GM12878 (cell line): ENCODE measurements at regions not wholly inside any gene's neighbourhood (a gene's known extent, or its start where the extent isn't known, plus 50 kb on each side); places are given as distances from the start of the nearest gene placed in this dataset.

Experiments
- ATAC-seq: fragments of 200-7000 bp; cut with Tn5 transposase; 3 replicates; pipeline ENCODE4 v1.9.1; 2020; ENCODE audit warnings: mild to moderate bottlenecking, moderate library complexity
- BruUV-seq: library from RNA; stranded (reverse); fragments of 400-500 nt; replicated peaks from 2 replicates; lab custom pipeline; 2021; lab: Mats Ljungman, UMichigan
- CTCF ChIA-PET: fragments of 300-600 bp; sonication (Branson Sonifier 250); formaldehyde crosslinking; extraction: SDS; loops from one replicate; lab custom pipeline; 2021; ENCODE audit warnings: inconsistent platforms; lab: Yijun Ruan, JAX
- POLR2A ChIA-PET: fragments of 350-600 bp; formaldehyde crosslinking; extraction: SDS; loops from one replicate; lab custom pipeline; 2021; ENCODE audit warnings: inconsistent platforms; lab: Charles Lee
- RAD21 ChIA-PET: fragments of 300-600 bp; sonication (Branson Sonifier 250); formaldehyde crosslinking; loops from one replicate; lab custom pipeline; 2023; ENCODE audit warnings: antibody characterized with exemption; ENCODE audit not compliant: unreplicated experiment; lab: Charles Lee
- SMC1A ChIA-PET: fragments of 300-600 bp; sonication (Branson Sonifier 250); formaldehyde crosslinking; loops from one replicate; lab custom pipeline; 2023; ENCODE audit not compliant: unreplicated experiment, uncharacterized antibody; lab: Charles Lee
- DNase-seq: peaks from one replicate; pipeline ENCODE4 v3.0.0-alpha.2; 2011; ENCODE audit warnings: low read depth, low spot score
- FAIRE-seq: peaks from 3 replicates; lab custom pipeline; 2011; peaks lifted over from hg19 to GRCh38; lab: Jason Lieb, UNC
- H2AFZ ChIP-seq: 2 replicates; pipeline ENCODE4 v1.6.0; 2011; ENCODE audit warnings: low read depth, low read length, control low read depth; ENCODE audit not compliant: control insufficient read depth
- H3K27ac ChIP-seq: 2 replicates; pipeline ENCODE4 v1.5.1; 2011; ENCODE audit warnings: control low read depth; ENCODE audit not compliant: control insufficient read depth, insufficient read depth
- H3K27me3 ChIP-seq, 2 experiments: replicated peaks in 1 of 2; 2 replicates each; pipeline versions ENCODE4 v1.6.0 to v1.6.1; 2011; ENCODE audit warnings: low read length in 1 of 2; ENCODE audit not compliant: control insufficient read depth in 2 of 2, insufficient read depth in 2 of 2
- H3K36me3 ChIP-seq, 2 experiments: 2 replicates each; pipeline ENCODE4 v1.5.1; 2011; ENCODE audit warnings: low read length in 1 of 2; ENCODE audit not compliant: control insufficient read depth in 2 of 2, insufficient read depth in 2 of 2
- H3K4me1 ChIP-seq: 2 replicates; pipeline ENCODE4 v1.6.1; 2011; ENCODE audit warnings: mild to moderate bottlenecking, low read length, moderate library complexity, mixed read lengths; ENCODE audit not compliant: control insufficient read depth, insufficient read depth
- H3K4me2 ChIP-seq: 2 replicates; pipeline ENCODE4 v1.6.0; 2011; ENCODE audit warnings: control low read depth; ENCODE audit not compliant: control insufficient read depth, insufficient read depth
- H3K4me3 ChIP-seq: fragments of 200-600 bp; sonication (generic); 2 replicates; pipeline ENCODE4 v1.5.1; 2016
- H3K79me2 ChIP-seq: 2 replicates; pipeline ENCODE4 v1.6.0; 2011; ENCODE audit warnings: low read length; ENCODE audit not compliant: control insufficient read depth, insufficient read depth
- H3K9ac ChIP-seq: 2 replicates; pipeline ENCODE4 v1.8.0; 2011; ENCODE audit warnings: low read length, control low read depth, mixed read lengths; ENCODE audit not compliant: control insufficient read depth, insufficient read depth
- H3K9me3 ChIP-seq: replicated peaks from 3 replicates; pipeline ENCODE4 v1.5.1; 2011; ENCODE audit warnings: mild to moderate bottlenecking, low read length; ENCODE audit not compliant: control insufficient read depth, insufficient read depth
- H4K20me1 ChIP-seq: 2 replicates; pipeline ENCODE4 v1.6.0; 2011; ENCODE audit not compliant: control insufficient read depth, insufficient read depth
- CBFB ChIP-seq: IDR thresholded peaks from 2 replicates; pipeline ENCODE4 v1.6.1; 2016; ENCODE audit warnings: antibody characterized with exemption, low read depth
- CTCF ChIP-seq, 3 experiments: IDR thresholded peaks in 2 of 3; conservative IDR thresholded peaks in 1 of 3; 2 replicates each; pipeline ENCODE4 v1.5.1; 2011; ENCODE audit warnings: low read depth in 3 of 3, low read length in 3 of 3, mild to moderate bottlenecking in 3 of 3, control low read depth in 2 of 3, moderate library complexity in 2 of 3, inconsistent platforms in 1 of 3, mixed read lengths in 1 of 3; ENCODE audit not compliant: control insufficient read depth in 2 of 3, insufficient read depth in 1 of 3; ENCODE audit errors: extremely low read depth in 1 of 3
- JUNB ChIP-seq: IDR thresholded peaks from 2 replicates; pipeline ENCODE4 v1.6.1; 2016; ENCODE audit warnings: antibody characterized with exemption, mild to moderate bottlenecking
- PAX5 ChIP-seq: IDR thresholded peaks from 2 replicates; pipeline ENCODE4 v1.6.1; 2011; ENCODE audit warnings: low read depth, low read length, borderline replicate concordance
- PAX8 ChIP-seq: fragments of 450-650 bp; IDR thresholded peaks from 2 replicates; pipeline ENCODE4 v1.6.1; 2017; ENCODE audit warnings: mild to moderate bottlenecking, moderate library complexity
- SRF ChIP-seq, 2 experiments: IDR thresholded peaks; 2 replicates each; pipeline ENCODE4 v1.6.1; 2011; ENCODE audit warnings: low read depth in 2 of 2, low read length in 2 of 2, mild to moderate bottlenecking in 1 of 2, moderate library complexity in 1 of 2
- SUZ12 ChIP-seq: fragments of 200-600 bp; sonication (generic); IDR thresholded peaks from one replicate; pipeline ENCODE4 v1.6.1; 2018; ENCODE audit warnings: antibody characterized with exemption, mild to moderate bottlenecking; ENCODE audit not compliant: unreplicated experiment
- USF2 ChIP-seq: IDR thresholded peaks from 2 replicates; pipeline ENCODE4 v1.6.1; 2011; ENCODE audit warnings: low read depth, low read length, improper control_type of control experiment, borderline replicate concordance
- WGBS: methylation state at CpG from one replicate; pipeline ENCODE4 v1.1.6; 2016; ENCODE audit warnings: low lambda C conversion rate; ENCODE audit not compliant: insufficient replicate concordance, insufficient coverage; ENCODE audit errors: missing lambda C conversion rate; 5-methylcytosine and 5-hydroxymethylcytosine counted together
- in situ Hi-C: fragments of 300-500 bp; cut with MboI; formaldehyde crosslinking; loops from 9 replicates; pipeline ENCODE4 v1.14.3; 2018; ENCODE audit warnings: mixed read lengths
- intact Hi-C: fragments of 100-400 bp; cut with micrococcal nuclease; formaldehyde crosslinking; loops from one replicate; pipeline ENCODE4 v1.14.2; 2022; ENCODE audit not compliant: unreplicated experiment
- TF ChIP-seq, protein P1 (sequence below): IDR thresholded peaks from 2 replicates; pipeline ENCODE4 v1.6.1; 2011; ENCODE audit warnings: borderline replicate concordance, low read depth, mild to moderate bottlenecking, moderate library complexity, low read length; ENCODE audit not compliant: insufficient read depth, poor library complexity, severe bottlenecking

- Histone ChIP-seq H3K9ac (no peak overlapping the region), H3K36me3 (no peaks in the 10 kb centered on the region), H3K9me3 (no peaks in the 10 kb centered on the region), H3K4me2 (no peak overlapping the region), H3K27me3 (peaks cover 0 to 1% of the 10 kb centered on the region in 2 experiments; a peak in 1 of 4 replicates), H3K27ac (no peak overlapping the region), H3K4me3 (no peak overlapping the region)
- WGBS: 43% methylated on average over 2 of the region's 2 CpGs
- ChIA-PET CTCF (no interaction called here), RAD21 (no interaction called here), SMC1A (interaction anchor here (0.7 kb wide), 1 partner anchor 1221 kb away, joined by 3 read pairs; no protein-coding TSS in a partner anchor), POLR2A (no interaction called here)
- FAIRE-seq (no peak), DNase-seq (no peak)
- BruUV-seq: no TSS peak
- in situ Hi-C loops: no loop called here
- TF ChIP-seq SRF (IDR thresholded peaks at IDR 0.05; ENCODE audit: low read depth in 2 of 2, low read length in 2 of 2): no peak
- TF ChIP-seq, all 136 proteins: peak for 0
- H2AFZ ChIP-seq: no peak overlapping the region
- no peaks in the 10 kb centered on the region for H4K20me1 ChIP-seq
- H3K79me2 ChIP-seq: no peaks in the 10 kb centered on the region
- no peak for ATAC-seq
- intact Hi-C loops: no loop called here
- no peaks in the 10 kb centered on the region for H3K4me1 ChIP-seq
These were observed 93.4 kb downstream of the TENT4A start for GRCh38 chr5:6806668-6807067.

GRCh38 chr5:6808462-6808861 is 95.2 kb downstream of the TENT4A start:
- intact Hi-C loops (no loop called here), in situ Hi-C loops (no loop called here)
- Histone ChIP-seq H3K27me3 (peaks cover 0 to 1% of the 10 kb centered on the region in 2 experiments; a peak in 1 of 4 replicates), H2AFZ (no peak overlapping the region), H3K27ac (no peak overlapping the region), H4K20me1 (no peaks in the 10 kb centered on the region), H3K4me3 (no peak overlapping the region), H3K79me2 (no peaks in the 10 kb centered on the region), H3K4me1 (no peaks in the 10 kb centered on the region), H3K4me2 (no peak overlapping the region), H3K9me3 (no peaks in the 10 kb centered on the region), H3K36me3 (no peaks in the 10 kb centered on the region), H3K9ac (no peak overlapping the region)
- POLR2A ChIA-PET: no interaction called here
- DNase-seq: no peak
- CTCF ChIA-PET: no interaction called here
- no TSS peak for BruUV-seq
- 27% methylated on average over 7 of the region's 7 CpGs for WGBS
- SMC1A ChIA-PET: no interaction called here
- RAD21 ChIA-PET: interaction anchor here (0.7 kb wide), 1 partner anchor 12 kb away, joined by 3 read pairs; no protein-coding TSS in a partner anchor
- no peak for ATAC-seq
- no peak for FAIRE-seq
- TF ChIP-seq, protein P1, sequence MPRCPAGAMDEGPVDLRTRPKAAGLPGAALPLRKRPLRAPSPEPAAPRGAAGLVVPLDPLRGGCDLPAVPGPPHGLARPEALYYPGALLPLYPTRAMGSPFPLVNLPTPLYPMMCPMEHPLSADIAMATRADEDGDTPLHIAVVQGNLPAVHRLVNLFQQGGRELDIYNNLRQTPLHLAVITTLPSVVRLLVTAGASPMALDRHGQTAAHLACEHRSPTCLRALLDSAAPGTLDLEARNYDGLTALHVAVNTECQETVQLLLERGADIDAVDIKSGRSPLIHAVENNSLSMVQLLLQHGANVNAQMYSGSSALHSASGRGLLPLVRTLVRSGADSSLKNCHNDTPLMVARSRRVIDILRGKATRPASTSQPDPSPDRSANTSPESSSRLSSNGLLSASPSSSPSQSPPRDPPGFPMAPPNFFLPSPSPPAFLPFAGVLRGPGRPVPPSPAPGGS: no peak
- TF ChIP-seq PAX5 (no peak), SUZ12 (no peak), CBFB (no peak), PAX8 (no peak), CTCF (IDR thresholded peaks at IDR 0.05 in 2 of 3, conservative IDR thresholded peaks at IDR 0.05 in 1 of 3; ENCODE audit: control insufficient read depth in 2 of 3, extremely low read depth in 1 of 3, insufficient read depth in 1 of 3, low read depth in 3 of 3, low read length in 3 of 3) (no peak), JUNB (no peak), USF2 (no peak)
